ENCODE measurements at regions not wholly inside any gene's neighbourhood (a gene's known extent, or its start where the extent isn't known, plus 50 kb on each side); places are given as distances from the start of the nearest gene placed in this dataset.

DNA sequence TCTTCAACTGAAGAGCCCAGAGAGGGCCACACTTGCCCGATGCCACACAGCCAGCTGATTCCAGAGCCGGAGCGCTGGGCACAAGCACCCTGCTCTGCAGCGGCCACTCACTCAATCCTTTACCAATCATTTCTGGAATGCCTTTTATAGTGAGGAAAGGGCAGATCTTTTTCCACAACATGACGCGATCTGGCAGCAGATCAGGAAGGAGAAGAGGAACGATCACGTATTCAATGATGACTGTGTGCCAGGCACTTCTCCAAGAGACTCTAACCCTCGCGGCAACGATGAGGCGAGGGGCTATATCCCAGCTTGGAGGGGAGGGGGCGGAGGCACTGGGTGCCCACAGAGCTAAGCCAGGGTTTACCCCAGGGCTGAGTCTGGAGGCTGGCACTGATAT lies 56.3 kb upstream of the TCF20 start:
- no peak overlapping the region for H3K4me3 ChIP-seq
- H3K36me3 ChIP-seq, result no peaks in the 10 kb centered on the region
- no peak for DNase-seq
- H3K27me3 ChIP-seq, result peaks cover 0 to 16% of the 10 kb centered on the region in 2 donors
- no peaks in the 10 kb centered on the region for H3K9me3 ChIP-seq
- intact Hi-C loops (cut with DNase I), result no loop called here
- no peaks in the 10 kb centered on the region for H3K4me1 ChIP-seq
- H3K27ac ChIP-seq, result no peak overlapping the region
- ATAC-seq, result no peak
- TF ChIP-seq, protein P1, sequence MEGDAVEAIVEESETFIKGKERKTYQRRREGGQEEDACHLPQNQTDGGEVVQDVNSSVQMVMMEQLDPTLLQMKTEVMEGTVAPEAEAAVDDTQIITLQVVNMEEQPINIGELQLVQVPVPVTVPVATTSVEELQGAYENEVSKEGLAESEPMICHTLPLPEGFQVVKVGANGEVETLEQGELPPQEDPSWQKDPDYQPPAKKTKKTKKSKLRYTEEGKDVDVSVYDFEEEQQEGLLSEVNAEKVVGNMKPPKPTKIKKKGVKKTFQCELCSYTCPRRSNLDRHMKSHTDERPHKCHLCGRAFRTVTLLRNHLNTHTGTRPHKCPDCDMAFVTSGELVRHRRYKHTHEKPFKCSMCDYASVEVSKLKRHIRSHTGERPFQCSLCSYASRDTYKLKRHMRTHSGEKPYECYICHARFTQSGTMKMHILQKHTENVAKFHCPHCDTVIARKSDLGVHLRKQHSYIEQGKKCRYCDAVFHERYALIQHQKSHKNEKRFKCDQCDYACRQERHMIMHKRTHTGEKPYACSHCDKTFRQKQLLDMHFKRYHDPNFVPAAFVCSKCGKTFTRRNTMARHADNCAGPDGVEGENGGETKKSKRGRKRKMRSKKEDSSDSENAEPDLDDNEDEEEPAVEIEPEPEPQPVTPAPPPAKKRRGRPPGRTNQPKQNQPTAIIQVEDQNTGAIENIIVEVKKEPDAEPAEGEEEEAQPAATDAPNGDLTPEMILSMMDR (IDR thresholded peaks at IDR 0.05), result no peak

DNA sequence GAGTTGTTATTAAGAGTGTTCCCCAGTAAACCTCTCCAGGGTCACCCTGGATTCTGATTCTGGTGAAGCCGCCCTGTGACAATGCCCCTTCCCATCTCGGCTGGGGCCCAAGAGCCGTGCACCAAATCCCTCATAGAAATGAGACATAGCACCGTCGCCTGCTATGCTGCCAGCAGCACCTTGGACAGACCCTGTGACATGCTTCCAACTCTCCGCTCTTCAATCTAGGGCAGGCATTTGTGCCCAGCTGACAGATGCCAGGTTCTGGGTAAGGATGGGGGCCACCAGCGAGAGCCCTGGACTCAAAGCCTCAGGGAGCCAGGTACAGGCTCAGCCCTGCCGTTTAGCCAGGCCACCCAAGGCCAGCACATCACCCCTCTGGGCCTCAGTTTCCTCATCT lies 55.8 kb upstream of the TCF20 start:
- no peak overlapping the region for H3K4me3 ChIP-seq

DNA sequence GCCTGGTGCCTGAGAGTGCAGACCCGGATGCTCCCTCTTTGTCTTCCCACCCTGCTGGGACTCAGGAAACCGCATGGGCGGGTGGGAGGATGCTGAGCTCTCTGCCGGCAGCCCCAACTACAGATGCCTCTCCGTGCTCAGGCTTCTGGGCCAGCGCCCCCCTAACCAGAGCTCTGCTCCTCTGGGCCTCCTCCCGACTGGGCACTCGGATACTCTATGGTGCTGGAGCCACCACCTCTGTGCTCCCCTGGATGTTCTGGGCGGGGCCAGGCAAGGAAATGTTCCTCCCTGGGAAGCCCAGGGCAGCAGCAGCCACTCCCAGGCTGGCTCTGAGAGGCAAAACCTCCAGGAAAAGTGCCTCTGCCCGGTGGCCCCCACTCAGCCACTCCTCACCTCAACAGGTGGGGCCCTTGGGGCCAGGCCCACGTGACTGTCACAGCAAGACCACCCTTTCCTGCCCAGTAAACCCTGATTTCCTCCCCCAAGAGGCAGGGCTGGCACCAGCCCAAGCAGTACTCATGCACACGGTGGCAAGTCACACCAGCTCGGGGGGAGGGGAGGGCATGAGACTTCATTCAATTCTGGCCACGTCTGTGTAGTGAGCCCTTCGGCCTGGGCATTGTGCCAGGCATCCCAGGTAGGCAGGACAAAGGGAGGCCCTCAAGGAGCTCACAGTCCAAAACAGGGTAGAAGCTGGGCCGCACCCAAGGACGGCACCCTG lies 54.7 kb upstream of the TCF20 start:
- no peaks in the 10 kb centered on the region for H3K9me3 ChIP-seq
- intact Hi-C loops (cut with DNase I), result no loop called here
- no peak overlapping the region for H3K4me3 ChIP-seq
- no peak overlapping the region for H3K27ac ChIP-seq
- H3K36me3 ChIP-seq, result no peaks in the 10 kb centered on the region
- peak; percentile 51 for ATAC-seq
- no peak for DNase-seq
- H3K27me3 ChIP-seq, result peaks cover 0 to 16% of the 10 kb centered on the region in 2 donors
- TF ChIP-seq, protein P1 (IDR thresholded peaks at IDR 0.05), result no peak
- H3K4me1 ChIP-seq, result no peaks in the 10 kb centered on the region

More for the DNA sequence above, 55.8 kb upstream of the TCF20 start:
- ATAC-seq (no peak), DNase-seq (no peak)
- H3K27me3 ChIP-seq, result peaks cover 0 to 16% of the 10 kb centered on the region in 2 donors
- no peak overlapping the region for H3K27ac ChIP-seq
- TF ChIP-seq, protein P1 (IDR thresholded peaks at IDR 0.05), result no peak
- no peaks in the 10 kb centered on the region for H3K4me1 ChIP-seq
- H3K9me3 ChIP-seq, result no peaks in the 10 kb centered on the region
- no peaks in the 10 kb centered on the region for H3K36me3 ChIP-seq
- intact Hi-C loops (cut with DNase I), result no loop called here

DNA sequence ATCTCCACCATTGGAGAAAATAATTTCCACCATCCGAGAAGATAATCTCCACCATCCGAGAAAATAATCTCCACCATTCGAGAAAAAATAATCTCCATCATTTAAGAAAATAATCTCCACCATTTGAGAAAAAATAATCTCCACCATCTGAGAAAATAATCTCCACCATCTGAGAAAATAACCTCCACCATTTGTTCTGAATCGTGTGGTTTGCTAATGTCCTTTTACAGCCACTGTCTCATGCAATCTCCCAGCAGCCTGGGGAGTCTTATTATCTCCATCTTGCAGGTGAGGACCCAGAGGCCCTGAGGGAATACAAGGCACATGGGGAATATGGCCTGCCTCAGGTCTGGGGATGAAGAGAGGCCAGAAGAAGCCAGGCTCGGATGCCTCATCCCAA lies 54.1 kb upstream of the TCF20 start:
- Histone ChIP-seq H3K9me3 (no peaks in the 10 kb centered on the region), H3K27ac (no peak overlapping the region), H3K4me3 (no peak overlapping the region), H3K4me1 (no peaks in the 10 kb centered on the region), H3K36me3 (no peaks in the 10 kb centered on the region), H3K27me3 (peaks cover 0 to 16% of the 10 kb centered on the region in 2 donors)
- ATAC-seq (no peak), DNase-seq (no peak)
- intact Hi-C loops (cut with DNase I), result no loop called here
- TF ChIP-seq, protein P1 (IDR thresholded peaks at IDR 0.05), result no peak

DNA sequence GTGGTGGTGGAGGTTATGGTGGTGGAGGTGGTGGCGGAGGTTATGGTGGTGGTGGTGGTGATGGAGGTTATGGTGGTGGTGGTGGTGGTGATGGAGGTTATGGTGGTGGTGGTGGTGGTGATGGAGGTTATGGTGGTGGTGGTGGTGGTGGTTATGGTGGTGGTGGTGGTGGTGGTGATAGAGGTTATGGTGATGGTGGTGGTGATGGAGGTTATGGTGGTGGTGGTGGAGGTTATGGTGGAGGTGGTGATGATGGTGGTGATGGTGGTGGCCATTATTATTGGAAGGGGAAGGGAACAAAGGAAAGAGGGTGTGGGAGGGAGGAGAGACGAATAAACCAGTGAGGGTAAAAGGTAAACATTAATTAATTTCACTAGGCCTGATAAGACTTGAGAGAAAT lies 53.5 kb upstream of the TCF20 start:
- TF ChIP-seq, protein P1 (IDR thresholded peaks at IDR 0.05), result no peak
- no peaks in the 10 kb centered on the region for H3K4me1 ChIP-seq
- H3K27ac ChIP-seq, result no peak overlapping the region
- H3K4me3 ChIP-seq, result no peak overlapping the region
- intact Hi-C loops (cut with DNase I), result no loop called here
- no peaks in the 10 kb centered on the region for H3K9me3 ChIP-seq
- no peaks in the 10 kb centered on the region for H3K36me3 ChIP-seq
- H3K27me3 ChIP-seq, result peaks cover 0 to 16% of the 10 kb centered on the region in 2 donors
- DNase-seq (no peak), ATAC-seq (no peak)

All from left lung (tissue), 4 donors.